ENCODE measurements at regions not wholly inside any gene's neighbourhood (a gene's known extent, or its start where the extent isn't known, plus 50 kb on each side); places are given as distances from the start of the nearest gene placed in this dataset.

GRCh38 chr10:10204415-10204814 lies 813.3 kb upstream of the CELF2 start:
- no peak for TF ChIP-seq CTCF (IDR thresholded peaks at IDR 0.05; ENCODE audit: borderline replicate concordance, insufficient read depth, low read depth, low read length)
- H3K4me3 ChIP-seq (ENCODE audit: low read depth, low read length), result no peak overlapping the region

- no peak overlapping the region for H3K4me3 ChIP-seq (ENCODE audit: low read depth, low read length)
- no peak for TF ChIP-seq CTCF (IDR thresholded peaks at IDR 0.05; ENCODE audit: borderline replicate concordance, insufficient read depth, low read depth, low read length)
These were observed 811.8 kb upstream of the CELF2 start for GRCh38 chr10:10205906-10206305.

GRCh38 chr10:10207538-10207937 lies 810.1 kb upstream of the CELF2 start:
- no peak overlapping the region for H3K4me3 ChIP-seq (ENCODE audit: low read depth, low read length)
- no peak for TF ChIP-seq CTCF (IDR thresholded peaks at IDR 0.05; ENCODE audit: borderline replicate concordance, insufficient read depth, low read depth, low read length)

GRCh38 chr10:10208196-10208595 lies 809.5 kb upstream of the CELF2 start:
- no peak overlapping the region for H3K4me3 ChIP-seq (ENCODE audit: low read depth, low read length)
- TF ChIP-seq CTCF (IDR thresholded peaks at IDR 0.05; ENCODE audit: borderline replicate concordance, insufficient read depth, low read depth, low read length), result no peak

- TF ChIP-seq CTCF (IDR thresholded peaks at IDR 0.05; ENCODE audit: borderline replicate concordance, insufficient read depth, low read depth, low read length), result no peak
- no peak overlapping the region for H3K4me3 ChIP-seq (ENCODE audit: low read depth, low read length)
These were observed 808.5 kb upstream of the CELF2 start for GRCh38 chr10:10209167-10209566.

- TF ChIP-seq CTCF (IDR thresholded peaks at IDR 0.05; ENCODE audit: borderline replicate concordance, insufficient read depth, low read depth, low read length), result no peak
These were observed 806.3 kb upstream of the CELF2 start for GRCh38 chr10:10211409-10211808.

GRCh38 chr10:10213237-10213636 lies 804.4 kb upstream of the CELF2 start:
- H3K4me3 ChIP-seq (ENCODE audit: low read depth, low read length), result no peak overlapping the region
- no peak for TF ChIP-seq CTCF (IDR thresholded peaks at IDR 0.05; ENCODE audit: borderline replicate concordance, insufficient read depth, low read depth, low read length)

More at GRCh38 chr10:10211409-10211808, 806.3 kb upstream of the CELF2 start:
- no peak overlapping the region for H3K4me3 ChIP-seq (ENCODE audit: low read depth, low read length)

Data from GM12875 (cell line).